GM12878 (cell line): ENCODE measurements at regions not wholly inside any gene's neighbourhood (a gene's known extent, or its start where the extent isn't known, plus 50 kb on each side); places are given as distances from the start of the nearest gene placed in this dataset.
A peak's percentile ranks its signal among the peaks of the same experiment; 100 is the strongest.

Source experiments
- ATAC-seq: fragments of 200-7000 bp; cut with Tn5 transposase; 3 replicates; pipeline ENCODE4 v1.9.1; 2020; ENCODE audit warnings: mild to moderate bottlenecking, moderate library complexity
- BruUV-seq: library from RNA; stranded (reverse); fragments of 400-500 nt; replicated peaks from 2 replicates; lab custom pipeline; 2021; lab: Mats Ljungman, UMichigan
- CTCF ChIA-PET: fragments of 300-600 bp; sonication (Branson Sonifier 250); formaldehyde crosslinking; extraction: SDS; loops from one replicate; lab custom pipeline; 2021; ENCODE audit warnings: inconsistent platforms; lab: Yijun Ruan, JAX
- POLR2A ChIA-PET: fragments of 350-600 bp; formaldehyde crosslinking; extraction: SDS; loops from one replicate; lab custom pipeline; 2021; ENCODE audit warnings: inconsistent platforms; lab: Charles Lee
- RAD21 ChIA-PET: fragments of 300-600 bp; sonication (Branson Sonifier 250); formaldehyde crosslinking; loops from one replicate; lab custom pipeline; 2023; ENCODE audit warnings: antibody characterized with exemption; ENCODE audit not compliant: unreplicated experiment; lab: Charles Lee
- SMC1A ChIA-PET: fragments of 300-600 bp; sonication (Branson Sonifier 250); formaldehyde crosslinking; loops from one replicate; lab custom pipeline; 2023; ENCODE audit not compliant: unreplicated experiment, uncharacterized antibody; lab: Charles Lee
- DNase-seq: peaks from one replicate; pipeline ENCODE4 v3.0.0-alpha.2; 2011; ENCODE audit warnings: low read depth, low spot score
- FAIRE-seq: peaks from 3 replicates; lab custom pipeline; 2011; peaks lifted over from hg19 to GRCh38; lab: Jason Lieb, UNC
- H2AFZ ChIP-seq: 2 replicates; pipeline ENCODE4 v1.6.0; 2011; ENCODE audit warnings: low read depth, low read length, control low read depth; ENCODE audit not compliant: control insufficient read depth
- H3K27ac ChIP-seq: 2 replicates; pipeline ENCODE4 v1.5.1; 2011; ENCODE audit warnings: control low read depth; ENCODE audit not compliant: control insufficient read depth, insufficient read depth
- H3K27me3 ChIP-seq, 2 experiments: replicated peaks in 1 of 2; 2 replicates each; pipeline versions ENCODE4 v1.6.0 to v1.6.1; 2011; ENCODE audit warnings: low read length in 1 of 2; ENCODE audit not compliant: control insufficient read depth in 2 of 2, insufficient read depth in 2 of 2
- H3K36me3 ChIP-seq, 2 experiments: 2 replicates each; pipeline ENCODE4 v1.5.1; 2011; ENCODE audit warnings: low read length in 1 of 2; ENCODE audit not compliant: control insufficient read depth in 2 of 2, insufficient read depth in 2 of 2
- H3K4me1 ChIP-seq: 2 replicates; pipeline ENCODE4 v1.6.1; 2011; ENCODE audit warnings: mild to moderate bottlenecking, low read length, moderate library complexity, mixed read lengths; ENCODE audit not compliant: control insufficient read depth, insufficient read depth
- H3K4me2 ChIP-seq: 2 replicates; pipeline ENCODE4 v1.6.0; 2011; ENCODE audit warnings: control low read depth; ENCODE audit not compliant: control insufficient read depth, insufficient read depth
- H3K4me3 ChIP-seq: fragments of 200-600 bp; sonication (generic); 2 replicates; pipeline ENCODE4 v1.5.1; 2016
- H3K79me2 ChIP-seq: 2 replicates; pipeline ENCODE4 v1.6.0; 2011; ENCODE audit warnings: low read length; ENCODE audit not compliant: control insufficient read depth, insufficient read depth
- H3K9ac ChIP-seq: 2 replicates; pipeline ENCODE4 v1.8.0; 2011; ENCODE audit warnings: low read length, control low read depth, mixed read lengths; ENCODE audit not compliant: control insufficient read depth, insufficient read depth
- H3K9me3 ChIP-seq: replicated peaks from 3 replicates; pipeline ENCODE4 v1.5.1; 2011; ENCODE audit warnings: mild to moderate bottlenecking, low read length; ENCODE audit not compliant: control insufficient read depth, insufficient read depth
- H4K20me1 ChIP-seq: 2 replicates; pipeline ENCODE4 v1.6.0; 2011; ENCODE audit not compliant: control insufficient read depth, insufficient read depth
- ATF7 ChIP-seq: fragments of 450-650 bp; IDR thresholded peaks from 2 replicates; pipeline ENCODE4 v1.6.1; 2016; ENCODE audit warnings: low read depth, mild to moderate bottlenecking
- GATAD2B ChIP-seq: fragments of 450-650 bp; conservative IDR thresholded peaks from 2 replicates; pipeline ENCODE4 v1.6.1; 2017; ENCODE audit warnings: low read depth, mild to moderate bottlenecking, moderate library complexity
- IKZF1 ChIP-seq: fragments of 450-650 bp; conservative IDR thresholded peaks from 2 replicates; pipeline ENCODE4 v1.6.1; 2017; ENCODE audit warnings: antibody characterized with exemption, mild to moderate bottlenecking
- POLR2A ChIP-seq: IDR thresholded peaks from 2 replicates; pipeline ENCODE4 v1.6.1; 2011; ENCODE audit warnings: low read depth, mild to moderate bottlenecking, low read length
- POLR2AphosphoS2 ChIP-seq: IDR thresholded peaks from 2 replicates; pipeline ENCODE4 v1.6.1; 2011; ENCODE audit warnings: low read depth, mild to moderate bottlenecking, low read length, improper control_type of control experiment, moderate library complexity
- RFX5 ChIP-seq: IDR thresholded peaks from 2 replicates; pipeline ENCODE4 v1.6.1; 2011; ENCODE audit warnings: low read depth, low read length, improper control_type of control experiment
- RUNX3 ChIP-seq: IDR thresholded peaks from 2 replicates; pipeline ENCODE4 v1.6.1; 2012; ENCODE audit warnings: low read length, inconsistent platforms
- SMAD1 ChIP-seq: fragments of 450-650 bp; IDR thresholded peaks from 2 replicates; pipeline ENCODE4 v1.6.1; 2018; ENCODE audit warnings: mild to moderate bottlenecking, low read depth; ENCODE audit not compliant: partially characterized antibody
- YY1 ChIP-seq: IDR thresholded peaks from 2 replicates; pipeline ENCODE4 v1.6.1; 2011; ENCODE audit warnings: low read depth, mild to moderate bottlenecking, low read length
- ZNF217 ChIP-seq: fragments of 450-650 bp; IDR thresholded peaks from 2 replicates; pipeline ENCODE4 v1.6.1; 2017; ENCODE audit warnings: antibody characterized with exemption, mild to moderate bottlenecking
- ZNF622 ChIP-seq: fragments of 450-650 bp; IDR thresholded peaks from 2 replicates; pipeline ENCODE4 v1.6.1; 2017; ENCODE audit warnings: mild to moderate bottlenecking, inconsistent platforms
- WGBS: methylation state at CpG from one replicate; pipeline ENCODE4 v1.1.6; 2016; ENCODE audit warnings: low lambda C conversion rate; ENCODE audit not compliant: insufficient replicate concordance, insufficient coverage; ENCODE audit errors: missing lambda C conversion rate; 5-methylcytosine and 5-hydroxymethylcytosine counted together
- in situ Hi-C: fragments of 300-500 bp; cut with MboI; formaldehyde crosslinking; loops from 9 replicates; pipeline ENCODE4 v1.14.3; 2018; ENCODE audit warnings: mixed read lengths
- intact Hi-C: fragments of 100-400 bp; cut with micrococcal nuclease; formaldehyde crosslinking; loops from one replicate; pipeline ENCODE4 v1.14.2; 2022; ENCODE audit not compliant: unreplicated experiment
- TF ChIP-seq, protein P1 (sequence below): fragments of 450-650 bp; IDR thresholded peaks from 2 replicates; pipeline ENCODE4 v1.6.1; 2018; ENCODE audit warnings: borderline replicate concordance, mild to moderate bottlenecking; ENCODE audit not compliant: partially characterized antibody
- TF ChIP-seq, protein P2 (sequence below): IDR thresholded peaks from 2 replicates; pipeline ENCODE4 v1.6.1; 2012; ENCODE audit warnings: low read depth, low read length, improper control_type of control experiment
- TF ChIP-seq, protein P3 (sequence below), 3 experiments: IDR thresholded peaks in 2 of 3; conservative IDR thresholded peaks in 1 of 3; 2 replicates each; pipeline ENCODE4 v1.5.1; 2011; ENCODE audit warnings: low read depth in 3 of 3, low read length in 3 of 3, mild to moderate bottlenecking in 3 of 3, control low read depth in 2 of 3, moderate library complexity in 2 of 3, inconsistent platforms in 1 of 3, mixed read lengths in 1 of 3; ENCODE audit not compliant: control insufficient read depth in 2 of 3, insufficient read depth in 1 of 3; ENCODE audit errors: extremely low read depth in 1 of 3

DNA sequence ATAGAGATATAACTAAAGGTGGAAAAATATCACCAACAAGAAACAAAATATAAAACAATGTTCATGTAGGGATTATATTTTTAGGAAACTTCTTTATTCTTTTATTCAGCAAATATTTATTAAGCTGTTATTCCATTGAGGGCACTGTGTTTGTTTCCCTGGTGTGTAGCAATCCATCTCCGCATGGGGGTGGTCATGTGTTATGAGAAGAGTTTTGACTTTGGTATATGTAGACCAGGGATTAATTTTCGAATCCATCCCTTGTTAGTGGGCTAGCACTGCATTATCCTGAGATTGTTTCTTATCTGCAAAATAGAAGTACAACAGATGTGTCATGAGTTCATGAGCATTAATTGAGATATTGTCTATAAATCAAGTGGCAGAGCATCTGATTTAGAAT lies 190.2 kb upstream of the LRRC7 start:
- WGBS: 25% methylated on average over 2 of the region's 2 CpGs
- SMC1A ChIA-PET: no interaction called here

DNA sequence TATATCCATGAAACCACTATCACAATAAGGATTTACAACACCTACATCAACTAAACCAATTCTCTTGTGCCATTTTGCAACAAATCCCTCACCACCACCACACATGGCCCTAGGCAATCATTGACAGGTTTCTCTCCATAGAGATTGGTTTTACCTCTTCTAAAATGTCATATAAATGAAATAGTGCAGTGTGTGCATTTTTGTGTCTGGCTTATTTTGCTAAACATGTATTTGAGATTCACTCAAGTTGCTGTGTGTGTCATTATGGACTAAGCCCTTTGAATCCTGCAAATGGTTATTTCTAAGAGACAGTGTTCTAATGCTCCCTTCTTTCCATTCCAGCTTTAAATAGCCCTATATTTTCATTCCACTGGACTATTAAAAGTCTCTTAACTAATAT lies 179.7 kb upstream of the LRRC7 start:
- Histone ChIP-seq H3K36me3 (no peaks in the 10 kb centered on the region), H3K79me2 (no peaks in the 10 kb centered on the region), H4K20me1 (no peaks in the 10 kb centered on the region), H3K4me1 (no peaks in the 10 kb centered on the region), H3K4me2 (no peak overlapping the region), H2AFZ (no peak overlapping the region), H3K9ac (no peak overlapping the region), H3K27me3 (no peaks in the 10 kb centered on the region), H3K9me3 (no peaks in the 10 kb centered on the region), H3K27ac (no peak overlapping the region), H3K4me3 (no peak overlapping the region)
- ATAC-seq (no peak), FAIRE-seq (no peak), DNase-seq (no peak)
- BruUV-seq: no TSS peak
- in situ Hi-C loops: no loop called here
- CTCF ChIA-PET: interaction anchor here (1.1 kb wide), 1 partner anchor 11 kb away, joined by 3 read pairs; no protein-coding TSS in a partner anchor
- POLR2A ChIA-PET: interaction anchor here (0.6 kb wide), 1 partner anchor 56 kb away, joined by 8 read pairs; no protein-coding TSS in a partner anchor
- RAD21 ChIA-PET: no interaction called here
- SMC1A ChIA-PET: no interaction called here
- intact Hi-C loops: no loop called here
- TF ChIP-seq ZNF217: no peak
- TF ChIP-seq, protein P1, sequence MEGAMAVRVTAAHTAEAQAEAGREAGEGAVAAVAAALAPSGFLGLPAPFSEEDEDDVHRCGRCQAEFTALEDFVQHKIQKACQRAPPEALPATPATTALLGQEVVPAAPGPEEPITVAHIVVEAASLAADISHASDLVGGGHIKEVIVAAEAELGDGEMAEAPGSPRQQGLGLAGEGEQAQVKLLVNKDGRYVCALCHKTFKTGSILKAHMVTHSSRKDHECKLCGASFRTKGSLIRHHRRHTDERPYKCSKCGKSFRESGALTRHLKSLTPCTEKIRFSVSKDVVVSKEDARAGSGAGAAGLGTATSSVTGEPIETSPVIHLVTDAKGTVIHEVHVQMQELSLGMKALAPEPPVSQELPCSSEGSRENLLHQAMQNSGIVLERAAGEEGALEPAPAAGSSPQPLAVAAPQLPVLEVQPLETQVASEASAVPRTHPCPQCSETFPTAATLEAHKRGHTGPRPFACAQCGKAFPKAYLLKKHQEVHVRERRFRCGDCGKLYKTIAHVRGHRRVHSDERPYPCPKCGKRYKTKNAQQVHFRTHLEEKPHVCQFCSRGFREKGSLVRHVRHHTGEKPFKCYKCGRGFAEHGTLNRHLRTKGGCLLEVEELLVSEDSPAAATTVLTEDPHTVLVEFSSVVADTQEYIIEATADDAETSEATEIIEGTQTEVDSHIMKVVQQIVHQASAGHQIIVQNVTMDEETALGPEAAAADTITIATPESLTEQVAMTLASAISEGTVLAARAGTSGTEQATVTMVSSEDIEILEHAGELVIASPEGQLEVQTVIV: no peak
- TF ChIP-seq GATAD2B: no peak
- no peak for TF ChIP-seq YY1
- no peak for TF ChIP-seq RFX5
- no peak for TF ChIP-seq POLR2A
- TF ChIP-seq POLR2AphosphoS2: no peak
- TF ChIP-seq, protein P2, sequence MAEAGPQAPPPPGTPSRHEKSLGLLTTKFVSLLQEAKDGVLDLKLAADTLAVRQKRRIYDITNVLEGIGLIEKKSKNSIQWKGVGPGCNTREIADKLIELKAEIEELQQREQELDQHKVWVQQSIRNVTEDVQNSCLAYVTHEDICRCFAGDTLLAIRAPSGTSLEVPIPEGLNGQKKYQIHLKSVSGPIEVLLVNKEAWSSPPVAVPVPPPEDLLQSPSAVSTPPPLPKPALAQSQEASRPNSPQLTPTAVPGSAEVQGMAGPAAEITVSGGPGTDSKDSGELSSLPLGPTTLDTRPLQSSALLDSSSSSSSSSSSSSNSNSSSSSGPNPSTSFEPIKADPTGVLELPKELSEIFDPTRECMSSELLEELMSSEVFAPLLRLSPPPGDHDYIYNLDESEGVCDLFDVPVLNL: no peak
- no peak for TF ChIP-seq SMAD1
- TF ChIP-seq RUNX3: no peak

More for the DNA sequence above, 190.2 kb upstream of the LRRC7 start:
- Histone ChIP-seq H2AFZ (no peak overlapping the region), H3K36me3 (no peaks in the 10 kb centered on the region), H3K27ac (no peak overlapping the region), H3K79me2 (no peaks in the 10 kb centered on the region), H3K9me3 (no peaks in the 10 kb centered on the region), H3K4me2 (no peak overlapping the region), H4K20me1 (no peaks in the 10 kb centered on the region), H3K27me3 (no peaks in the 10 kb centered on the region), H3K4me1 (no peaks in the 10 kb centered on the region), H3K9ac (no peak overlapping the region), H3K4me3 (no peak overlapping the region)
- ChIA-PET POLR2A (no interaction called here), CTCF (interaction anchor here (0.5 to 1.6 kb wide), 4 partner anchors 11 to 1260 kb away, joined by 3 to 4 read pairs (median 4); no protein-coding TSS in a partner anchor), RAD21 (interaction anchor here (1.7 kb wide), 1 partner anchor 359 kb away, joined by 4 read pairs; no protein-coding TSS in a partner anchor)
- intact Hi-C loops: no loop called here
- no peak for ATAC-seq
- BruUV-seq: no TSS peak
- FAIRE-seq: no peak
- in situ Hi-C loops: no loop called here
- no peak for DNase-seq
- TF ChIP-seq ATF7: no peak
- no peak for TF ChIP-seq IKZF1
- TF ChIP-seq, protein P3, sequence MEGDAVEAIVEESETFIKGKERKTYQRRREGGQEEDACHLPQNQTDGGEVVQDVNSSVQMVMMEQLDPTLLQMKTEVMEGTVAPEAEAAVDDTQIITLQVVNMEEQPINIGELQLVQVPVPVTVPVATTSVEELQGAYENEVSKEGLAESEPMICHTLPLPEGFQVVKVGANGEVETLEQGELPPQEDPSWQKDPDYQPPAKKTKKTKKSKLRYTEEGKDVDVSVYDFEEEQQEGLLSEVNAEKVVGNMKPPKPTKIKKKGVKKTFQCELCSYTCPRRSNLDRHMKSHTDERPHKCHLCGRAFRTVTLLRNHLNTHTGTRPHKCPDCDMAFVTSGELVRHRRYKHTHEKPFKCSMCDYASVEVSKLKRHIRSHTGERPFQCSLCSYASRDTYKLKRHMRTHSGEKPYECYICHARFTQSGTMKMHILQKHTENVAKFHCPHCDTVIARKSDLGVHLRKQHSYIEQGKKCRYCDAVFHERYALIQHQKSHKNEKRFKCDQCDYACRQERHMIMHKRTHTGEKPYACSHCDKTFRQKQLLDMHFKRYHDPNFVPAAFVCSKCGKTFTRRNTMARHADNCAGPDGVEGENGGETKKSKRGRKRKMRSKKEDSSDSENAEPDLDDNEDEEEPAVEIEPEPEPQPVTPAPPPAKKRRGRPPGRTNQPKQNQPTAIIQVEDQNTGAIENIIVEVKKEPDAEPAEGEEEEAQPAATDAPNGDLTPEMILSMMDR (IDR thresholded peaks at IDR 0.05 in 2 of 3, conservative IDR thresholded peaks at IDR 0.05 in 1 of 3; ENCODE audit: control insufficient read depth in 2 of 3, extremely low read depth in 1 of 3, insufficient read depth in 1 of 3, low read depth in 3 of 3, low read length in 3 of 3): peak in 1 of 3 experiments; percentile 14; a peak in 1 of 6 replicates
- TF ChIP-seq ZNF622: no peak
